PC-3 (cell line): ENCODE measurements at regions not wholly inside any gene's neighbourhood (a gene's known extent, or its start where the extent isn't known, plus 50 kb on each side); places are given as distances from the start of the nearest gene placed in this dataset.

Experiments used
- ATAC-seq: fragments of 200-7000 bp; cut with Tn5 transposase; 2 replicates; pipeline ENCODE4 v1.9.1; 2020; ENCODE audit warnings: mild to moderate bottlenecking, moderate library complexity
- BruUV-seq: library from RNA; stranded (reverse); fragments of 400-500 nt; replicated peaks from 2 replicates; lab custom pipeline; 2021; lab: Mats Ljungman, UMichigan
- CTCF ChIA-PET: fragments of 300-600 bp; sonication (Branson Sonifier 250); formaldehyde crosslinking; loops from one replicate; lab custom pipeline; 2022; ENCODE audit warnings: antibody characterized with exemption; lab: Charles Lee
- POLR2A ChIA-PET: fragments of 300-600 bp; sonication (Branson Sonifier 250); formaldehyde crosslinking; loops from one replicate; lab custom pipeline; 2022; ENCODE audit warnings: antibody characterized with exemption; ENCODE audit not compliant: unreplicated experiment; lab: Charles Lee
- DNase-seq: peaks from one replicate; pipeline ENCODE4 v3.0.0-alpha.2; 2015
- H2AFZ ChIP-seq: fragments of 300-600 bp; sonication (generic); 2 replicates; pipeline ENCODE4 v1.6.0; 2016; ENCODE audit warnings: antibody characterized with exemption, low read length
- H3F3A ChIP-seq: fragments of 300-600 bp; sonication (generic); one replicate; pipeline ENCODE4 v1.6.0; 2017; ENCODE audit warnings: antibody characterized with exemption, low read length, control low read depth, mild to moderate bottlenecking; ENCODE audit not compliant: unreplicated experiment
- H3K27ac ChIP-seq: fragments of 300-600 bp; sonication (generic); 2 replicates; pipeline ENCODE4 v1.5.1; 2016; ENCODE audit warnings: mild to moderate bottlenecking, low read length
- H3K27me3 ChIP-seq: fragments of 300-600 bp; sonication (generic); 2 replicates; pipeline ENCODE4 v1.6.1; 2016; ENCODE audit warnings: low read length, mixed read lengths
- H3K36me3 ChIP-seq: fragments of 300-600 bp; sonication (generic); 2 replicates; pipeline ENCODE4 v1.6.1; 2016; ENCODE audit warnings: low read depth, mixed run types, low read length, mixed read lengths
- H3K4me1 ChIP-seq: fragments of 300-600 bp; sonication (generic); 2 replicates; pipeline ENCODE4 v1.5.1; 2016; ENCODE audit warnings: low read length; ENCODE audit not compliant: insufficient read depth
- H3K4me2 ChIP-seq: fragments of 300-600 bp; sonication (generic); 2 replicates; pipeline ENCODE4 v1.6.0; 2016; ENCODE audit warnings: low read length
- H3K4me3 ChIP-seq: fragments of 300-600 bp; sonication (generic); 2 replicates; pipeline ENCODE4 v1.5.1; 2016; ENCODE audit warnings: mild to moderate bottlenecking, low read length, mixed read lengths
- H3K79me2 ChIP-seq: fragments of 300-600 bp; sonication (generic); 2 replicates; pipeline ENCODE4 v1.6.1; 2017; ENCODE audit warnings: low read length, mixed read lengths
- H3K9ac ChIP-seq: fragments of 300-600 bp; sonication (generic); 2 replicates; pipeline ENCODE4 v1.6.0; 2016; ENCODE audit warnings: mild to moderate bottlenecking, low read length
- H3K9me2 ChIP-seq: fragments of 300-600 bp; sonication (generic); replicated peaks from 2 replicates; pipeline ENCODE4 v1.6.1; 2016; ENCODE audit warnings: mixed run types, low read length, mixed read lengths
- H3K9me3 ChIP-seq: fragments of 300-600 bp; sonication (generic); 2 replicates; pipeline ENCODE4 v1.6.1; 2016; ENCODE audit warnings: low read length, mixed read lengths
- H4K20me1 ChIP-seq: fragments of 300-600 bp; sonication (generic); 2 replicates; pipeline ENCODE4 v1.6.1; 2016; ENCODE audit warnings: low read length, mixed read lengths
- CTCF ChIP-seq: fragments of 300-600 bp; sonication (generic); conservative IDR thresholded peaks from 2 replicates; pipeline ENCODE4 v1.5.1; 2017; ENCODE audit warnings: antibody characterized with exemption, low read depth, mild to moderate bottlenecking, low read length
- EZH2 ChIP-seq: fragments of 300-600 bp; sonication (generic); IDR thresholded peaks from one replicate; pipeline ENCODE4 v1.6.1; 2017; ENCODE audit warnings: antibody characterized with exemption, mild to moderate bottlenecking, low read length; ENCODE audit not compliant: unreplicated experiment
- EZH2phosphoT487 ChIP-seq: fragments of 300-600 bp; sonication (generic); IDR thresholded peaks from 2 replicates; pipeline ENCODE4 v1.6.1; 2018; ENCODE audit warnings: mild to moderate bottlenecking, antibody characterized with exemption, low read length, borderline replicate concordance
- intact Hi-C: fragments of 100-400 bp; cut with micrococcal nuclease; formaldehyde crosslinking; loops from 2 replicates; pipeline ENCODE4 v1.9.0; 2023

- no TSS peak for BruUV-seq
- H3K27ac ChIP-seq = no peak overlapping the region
Measured at GRCh38 chr12:131448254-131448795, 262.6 kb upstream of the SFSWAP start.

DNA sequence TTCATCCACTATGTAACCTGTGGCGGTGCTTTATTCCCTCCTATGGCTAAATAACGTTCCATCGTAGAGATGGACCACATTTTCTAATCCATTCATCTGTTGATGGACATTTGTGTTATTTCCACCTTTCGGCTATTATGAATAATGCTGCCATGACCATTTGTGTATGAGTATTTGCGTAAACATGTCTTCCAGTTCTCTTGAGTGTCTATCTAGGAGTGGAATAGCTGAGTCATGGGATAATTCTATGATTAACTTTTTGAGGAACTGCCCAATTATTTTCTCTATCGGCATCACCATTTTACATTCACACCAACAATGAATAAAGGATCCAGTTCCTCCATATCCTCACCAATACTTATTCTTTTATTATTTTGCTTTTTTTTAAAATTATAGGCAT lies 261.9 kb upstream of the SFSWAP start:
- Histone ChIP-seq H3K4me1 (no peaks in the 10 kb centered on the region), H3K27ac (no peak overlapping the region), H3F3A (no peaks in the 10 kb centered on the region), H3K9me2 (no peaks in the 10 kb centered on the region), H3K9me3 (peaks cover 6% of the 10 kb centered on the region; the same call in 1 of the 2 replicates), H2AFZ (no peak overlapping the region), H4K20me1 (no peaks in the 10 kb centered on the region), H3K4me3 (no peak overlapping the region), H3K4me2 (no peak overlapping the region), H3K36me3 (no peaks in the 10 kb centered on the region), H3K27me3 (peaks cover 42% of the 10 kb centered on the region), H3K9ac (no peak overlapping the region), H3K79me2 (no peaks in the 10 kb centered on the region)
- TF ChIP-seq EZH2 (no peak), EZH2phosphoT487 (no peak), CTCF (no peak)
- intact Hi-C loops = no loop called here
- ChIA-PET CTCF (no interaction called here), POLR2A (no interaction called here)
- no TSS peak for BruUV-seq
- ATAC-seq (no peak), DNase-seq (no peak)

More at GRCh38 chr12:131448254-131448795, 262.6 kb upstream of the SFSWAP start:
- DNase-seq = no peak
- Histone ChIP-seq H3K79me2 (no peaks in the 10 kb centered on the region), H3K27me3 (peaks cover 42% of the 10 kb centered on the region), H3K9ac (no peak overlapping the region), H3K9me2 (no peaks in the 10 kb centered on the region), H4K20me1 (no peaks in the 10 kb centered on the region), H2AFZ (no peak overlapping the region), H3F3A (no peaks in the 10 kb centered on the region), H3K4me3 (no peak overlapping the region), H3K36me3 (no peaks in the 10 kb centered on the region), H3K4me1 (no peaks in the 10 kb centered on the region), H3K4me2 (no peak overlapping the region), H3K9me3 (peaks cover 6% of the 10 kb centered on the region; the same call in 1 of the 2 replicates)
- TF ChIP-seq CTCF = no peak
- intact Hi-C loops = no loop called here
- ChIA-PET CTCF (no interaction called here), POLR2A (no interaction called here)
- ATAC-seq = no peak

- H3K27ac ChIP-seq = no peak overlapping the region
- DNase-seq = peak; percentile 69
- no peaks in the 10 kb centered on the region for H3K79me2 ChIP-seq
- H3F3A ChIP-seq = no peaks in the 10 kb centered on the region
- H3K9ac ChIP-seq = no peak overlapping the region
- no peaks in the 10 kb centered on the region for H4K20me1 ChIP-seq
- no peak overlapping the region for H3K4me3 ChIP-seq
- ATAC-seq = peak; percentile 49
- H3K27me3 ChIP-seq = peaks cover 31% of the 10 kb centered on the region
- no peaks in the 10 kb centered on the region for H3K9me2 ChIP-seq
- TF ChIP-seq CTCF (peak; percentile 69), EZH2phosphoT487 (no peak)
- ChIA-PET POLR2A (no interaction called here), CTCF (interaction anchor here (0.5 to 1.1 kb wide), 3 partner anchors 96 to 315 kb away, joined by 3 to 6 read pairs (median 4); no protein-coding TSS in a partner anchor)
- no peaks in the 10 kb centered on the region for H3K4me1 ChIP-seq
- H2AFZ ChIP-seq = no peak overlapping the region
- BruUV-seq = no TSS peak
- no peak overlapping the region for H3K4me2 ChIP-seq
- H3K36me3 ChIP-seq = no peaks in the 10 kb centered on the region
- intact Hi-C loops = loop anchor here (5.0 kb wide), 1 partner anchor 690 kb away; no protein-coding TSS in a partner anchor
- H3K9me3 ChIP-seq = peaks cover 6% of the 10 kb centered on the region; the same call in 1 of the 2 replicates
Measured at GRCh38 chr12:131452444-131452860, 258.4 kb upstream of the SFSWAP start.
